GM20000 (cell line): ENCODE measurements at regions not wholly inside any gene's neighbourhood (a gene's known extent, or its start where the extent isn't known, plus 50 kb on each side); places are given as distances from the start of the nearest gene placed in this dataset.

Source experiments
- DNase-seq: peaks from one replicate; pipeline ENCODE4 v3.0.0; 2012; ENCODE audit warnings: low spot score
- TF ChIP-seq, protein P1 (sequence below): IDR thresholded peaks from 2 replicates; pipeline ENCODE4 v1.5.1; 2012; ENCODE audit warnings: mild to moderate bottlenecking, control low read depth; ENCODE audit errors: extremely low read depth, missing control alignments

- TF ChIP-seq, protein P1, sequence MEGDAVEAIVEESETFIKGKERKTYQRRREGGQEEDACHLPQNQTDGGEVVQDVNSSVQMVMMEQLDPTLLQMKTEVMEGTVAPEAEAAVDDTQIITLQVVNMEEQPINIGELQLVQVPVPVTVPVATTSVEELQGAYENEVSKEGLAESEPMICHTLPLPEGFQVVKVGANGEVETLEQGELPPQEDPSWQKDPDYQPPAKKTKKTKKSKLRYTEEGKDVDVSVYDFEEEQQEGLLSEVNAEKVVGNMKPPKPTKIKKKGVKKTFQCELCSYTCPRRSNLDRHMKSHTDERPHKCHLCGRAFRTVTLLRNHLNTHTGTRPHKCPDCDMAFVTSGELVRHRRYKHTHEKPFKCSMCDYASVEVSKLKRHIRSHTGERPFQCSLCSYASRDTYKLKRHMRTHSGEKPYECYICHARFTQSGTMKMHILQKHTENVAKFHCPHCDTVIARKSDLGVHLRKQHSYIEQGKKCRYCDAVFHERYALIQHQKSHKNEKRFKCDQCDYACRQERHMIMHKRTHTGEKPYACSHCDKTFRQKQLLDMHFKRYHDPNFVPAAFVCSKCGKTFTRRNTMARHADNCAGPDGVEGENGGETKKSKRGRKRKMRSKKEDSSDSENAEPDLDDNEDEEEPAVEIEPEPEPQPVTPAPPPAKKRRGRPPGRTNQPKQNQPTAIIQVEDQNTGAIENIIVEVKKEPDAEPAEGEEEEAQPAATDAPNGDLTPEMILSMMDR = no peak
- no peak for DNase-seq
Measured at GRCh38 chrX:25288676-25289075, 272.9 kb upstream of the ARX start.

DNA sequence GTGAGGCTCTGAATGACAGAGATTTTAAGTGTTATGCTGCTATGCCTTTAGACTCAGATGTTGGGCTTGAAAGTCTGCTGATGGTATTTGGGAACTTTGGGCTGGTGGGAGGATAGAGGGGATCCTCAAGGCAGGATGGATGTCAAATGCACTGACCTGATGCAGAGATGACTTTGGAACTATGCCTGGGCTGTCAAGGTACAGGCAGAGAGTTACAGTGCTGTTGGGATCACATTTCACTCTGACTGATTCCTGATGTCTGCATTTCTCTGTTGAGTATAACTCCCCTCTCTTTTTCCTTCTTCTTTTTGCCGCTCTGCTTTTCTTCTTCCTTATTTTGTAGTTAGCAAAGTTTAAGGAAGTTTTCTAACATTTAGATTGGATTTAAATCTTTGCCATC, 271.8 kb upstream of the ARX start:
- no peak for DNase-seq
- TF ChIP-seq, protein P1 = no peak

DNA sequence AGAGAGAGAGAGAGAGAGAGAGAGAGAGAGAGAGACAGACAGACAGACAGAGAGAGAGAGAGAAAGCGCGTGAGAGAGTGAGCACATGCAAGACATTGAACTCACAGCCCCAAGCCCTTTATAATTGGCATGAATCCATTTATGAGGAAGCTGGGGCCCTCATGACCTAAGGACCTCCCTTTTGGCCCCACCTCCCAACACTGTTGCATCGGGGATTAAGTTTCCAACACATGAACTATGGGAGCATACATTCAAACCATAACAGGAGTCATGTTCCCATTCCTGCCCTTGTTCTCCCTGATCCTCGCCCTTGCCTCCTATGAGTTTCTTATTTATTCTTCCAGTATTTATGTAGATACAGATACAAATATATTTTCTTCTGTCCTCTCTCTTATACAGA, 269.8 kb upstream of the ARX start:
- no peak for DNase-seq
- TF ChIP-seq, protein P1 = no peak

DNA sequence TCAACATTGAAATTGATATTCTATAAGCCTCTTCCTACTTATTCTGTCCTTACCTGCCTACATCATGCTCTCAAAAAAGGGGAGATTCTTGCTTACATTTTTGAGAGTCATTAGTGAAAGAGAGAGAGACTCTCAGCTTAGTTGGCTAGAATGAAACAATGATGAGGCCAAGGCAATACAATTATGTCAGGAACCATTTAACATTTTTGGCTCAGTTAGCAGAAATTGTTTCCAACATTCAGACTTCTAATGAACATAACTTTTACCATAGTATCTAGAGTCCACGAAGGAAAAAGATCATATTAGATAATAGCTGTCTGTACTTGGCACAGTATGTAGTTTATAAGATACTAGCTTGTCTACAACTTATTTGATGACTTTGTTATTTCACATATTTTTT, 263.7 kb upstream of the ARX start:
- TF ChIP-seq, protein P1 = no peak

DNA sequence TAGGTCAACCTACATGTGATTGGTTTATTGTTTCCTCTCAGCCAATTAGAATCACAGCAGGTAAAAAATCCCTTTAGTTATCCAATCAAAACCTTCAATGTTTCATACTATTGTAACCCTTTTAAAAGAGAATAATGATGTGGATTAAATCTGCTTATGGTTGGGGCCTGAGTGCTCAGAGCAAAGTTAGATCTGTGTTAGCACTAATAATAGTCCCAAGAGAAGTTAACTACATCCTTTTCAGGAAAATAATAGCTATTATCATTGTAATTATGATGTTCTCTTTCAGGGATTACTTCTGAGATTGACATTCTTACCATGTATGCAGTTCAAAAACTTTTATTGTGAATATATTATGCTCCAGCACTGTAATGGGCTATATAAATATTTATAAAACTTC, 262.6 kb upstream of the ARX start:
- TF ChIP-seq, protein P1 = no peak
- no peak for DNase-seq

More for the DNA sequence above, 263.7 kb upstream of the ARX start:
- DNase-seq = no peak

DNA sequence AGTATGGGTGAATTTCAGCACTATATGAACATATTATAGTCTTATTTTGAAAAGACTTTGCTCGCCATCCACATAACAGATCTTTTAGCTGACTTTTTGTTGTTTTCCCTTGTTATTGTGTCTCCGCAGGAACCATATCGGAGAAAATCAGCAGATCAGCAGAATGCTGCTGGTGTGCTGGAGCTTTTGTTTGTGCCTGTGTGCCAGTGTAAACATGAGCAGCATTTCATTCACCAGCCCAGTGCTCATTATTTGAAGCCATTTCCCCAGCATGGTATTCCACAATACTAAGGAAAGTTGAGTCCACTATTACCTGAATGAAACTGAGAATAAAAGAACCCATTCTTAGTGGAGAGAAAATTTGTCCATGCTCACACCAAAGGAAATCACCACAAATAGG, 261.8 kb upstream of the ARX start:
- DNase-seq = no peak
- TF ChIP-seq, protein P1 = no peak

GRCh38 chrX:25275159-25275558, 259.4 kb upstream of the ARX start:
- DNase-seq = no peak
- TF ChIP-seq, protein P1 = no peak
